Pons (tissue), 1 donor: ENCODE measurements at regions not wholly inside any gene's neighbourhood (a gene's known extent, or its start where the extent isn't known, plus 50 kb on each side); places are given as distances from the start of the nearest gene placed in this dataset.

Source experiments
- DNase-seq: peaks from one replicate; pipeline ENCODE4 v3.0.0-alpha.2; 2016; ENCODE audit warnings: low spot score

GRCh38 chr2:207449642-207450165 lies 80.1 kb upstream of the CREB1 start:
- DNase-seq, result no peak

GRCh38 chr2:207450186-207450585 lies 79.6 kb upstream of the CREB1 start:
- DNase-seq, result no peak

- DNase-seq, result no peak
These were observed 71.2 kb upstream of the CREB1 start for GRCh38 chr2:207458582-207458981.

- DNase-seq, result no peak
These were observed 69.6 kb upstream of the CREB1 start for GRCh38 chr2:207459990-207460757.

GRCh38 chr2:207463433-207463832 lies 66.3 kb upstream of the CREB1 start:
- DNase-seq, result no peak

- no peak for DNase-seq
These were observed 65.8 kb upstream of the CREB1 start for GRCh38 chr2:207464007-207464406.

- DNase-seq, result no peak
These were observed 63.9 kb upstream of the CREB1 start for GRCh38 chr2:207465894-207466293.

- no peak for DNase-seq
These were observed 61.9 kb upstream of the CREB1 start for GRCh38 chr2:207467716-207468347.

- DNase-seq, result no peak
These were observed 61.3 kb upstream of the CREB1 start for GRCh38 chr2:207468488-207468887.

- DNase-seq, result no peak
These were observed 60.3 kb upstream of the CREB1 start for GRCh38 chr2:207469451-207469850.

GRCh38 chr2:207469943-207470729 lies 59.6 kb upstream of the CREB1 start:
- no peak for DNase-seq

GRCh38 chr2:207471261-207471660 lies 58.5 kb upstream of the CREB1 start:
- no peak for DNase-seq

- no peak for DNase-seq
These were observed 57.3 kb upstream of the CREB1 start for GRCh38 chr2:207472343-207473048.

GRCh38 chr2:207473049-207473930 lies 56.5 kb upstream of the CREB1 start:
- peak; percentile 97 for DNase-seq

- no peak for DNase-seq
These were observed 55.9 kb upstream of the CREB1 start for GRCh38 chr2:207473931-207474235.

GRCh38 chr2:207474863-207475485 lies 54.8 kb upstream of the CREB1 start:
- DNase-seq, result peak; percentile 77

- no peak for DNase-seq
These were observed 54.2 kb upstream of the CREB1 start for GRCh38 chr2:207475546-207475945.

- DNase-seq, result no peak
These were observed 51.9 kb upstream of the CREB1 start for GRCh38 chr2:207477896-207478295.

- DNase-seq, result no peak
These were observed 51.2 kb upstream of the CREB1 start for GRCh38 chr2:207478572-207478971.

- DNase-seq, result no peak
These were observed 50.5 kb upstream of the CREB1 start for GRCh38 chr2:207479198-207479785.
